Parathyroid adenoma (tissue), 2 donors: ENCODE measurements at regions not wholly inside any gene's neighbourhood (a gene's known extent, or its start where the extent isn't known, plus 50 kb on each side); places are given as distances from the start of the nearest gene placed in this dataset.

ENCODE experiments used
- H2AFZ ChIP-seq: fragments of 300-600 bp; sonication (generic); one replicate; pipeline ENCODE4 v1.7.0; 2017; ENCODE audit warnings: antibody characterized with exemption, mild to moderate bottlenecking
- H3K27ac ChIP-seq: fragments of 300-600 bp; sonication (generic); one replicate; pipeline ENCODE4 v1.7.0; 2017
- H3K27me3 ChIP-seq: fragments of 300-600 bp; sonication (generic); one replicate; pipeline ENCODE4 v1.7.0; 2017; ENCODE audit warnings: low read length; ENCODE audit not compliant: control insufficient read depth, insufficient read depth
- H3K36me3 ChIP-seq: fragments of 300-600 bp; sonication (generic); one replicate; pipeline ENCODE4 v1.7.0; 2017; ENCODE audit warnings: low read length; ENCODE audit not compliant: control insufficient read depth, insufficient read depth
- H3K4me1 ChIP-seq: fragments of 300-600 bp; sonication (generic); one replicate; pipeline ENCODE4 v1.7.0; 2017; ENCODE audit warnings: control low read depth
- H3K4me2 ChIP-seq: fragments of 300-600 bp; sonication (generic); one replicate; pipeline ENCODE4 v1.7.0; 2017; ENCODE audit warnings: low read length
- H3K4me3 ChIP-seq: fragments of 300-600 bp; sonication (generic); one replicate; pipeline ENCODE4 v1.7.0; 2017; ENCODE audit warnings: low read depth, low read length
- H3K79me2 ChIP-seq: fragments of 300-600 bp; sonication (generic); one replicate; pipeline ENCODE4 v1.7.0; 2017; ENCODE audit warnings: control low read depth
- H3K9ac ChIP-seq: fragments of 300-600 bp; sonication (generic); one replicate; pipeline ENCODE4 v1.7.0; 2017; ENCODE audit warnings: mild to moderate bottlenecking
- H3K9me3 ChIP-seq: fragments of 300-600 bp; sonication (generic); one replicate; pipeline ENCODE4 v1.7.0; 2017; ENCODE audit warnings: low read length; ENCODE audit not compliant: control insufficient read depth
- TF ChIP-seq, protein P1 (sequence below): fragments of 300-600 bp; sonication (generic); IDR thresholded peaks from one replicate; pipeline ENCODE4 v1.7.0; 2017; ENCODE audit warnings: antibody characterized with exemption, mild to moderate bottlenecking
- donor health status: primary hyperparathyroidism.

DNA sequence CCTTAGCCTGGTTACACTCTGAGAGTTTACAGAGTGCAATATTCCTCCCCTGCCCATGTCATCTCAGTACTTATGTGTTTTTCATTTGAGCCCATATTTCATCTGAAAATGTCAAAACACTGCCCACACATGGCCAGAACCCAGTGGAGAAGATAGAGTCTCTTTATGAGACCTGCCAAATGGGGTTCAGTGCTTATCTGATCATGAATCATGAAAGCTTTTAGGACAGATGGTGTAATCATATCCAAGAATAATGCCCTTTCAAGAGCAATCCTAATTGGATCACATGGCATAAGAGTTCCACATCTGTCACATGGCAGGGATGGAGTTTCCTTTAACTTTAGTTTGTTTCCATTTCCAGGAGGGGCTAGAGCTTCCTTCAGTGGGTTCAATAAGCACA is 77.2 kb upstream of the AGBL1 start:
- no peaks in the 10 kb centered on the region for H3K36me3 ChIP-seq
- no peaks in the 10 kb centered on the region for H3K9me3 ChIP-seq
- no peak overlapping the region for H2AFZ ChIP-seq
- no peak overlapping the region for H3K4me2 ChIP-seq
- H3K9ac ChIP-seq, result no peak overlapping the region
- no peaks in the 10 kb centered on the region for H3K27me3 ChIP-seq
- no peaks in the 10 kb centered on the region for H3K4me1 ChIP-seq
- H3K27ac ChIP-seq, result no peak overlapping the region
- no peaks in the 10 kb centered on the region for H3K79me2 ChIP-seq
- H3K4me3 ChIP-seq, result no peak overlapping the region
- TF ChIP-seq, protein P1, sequence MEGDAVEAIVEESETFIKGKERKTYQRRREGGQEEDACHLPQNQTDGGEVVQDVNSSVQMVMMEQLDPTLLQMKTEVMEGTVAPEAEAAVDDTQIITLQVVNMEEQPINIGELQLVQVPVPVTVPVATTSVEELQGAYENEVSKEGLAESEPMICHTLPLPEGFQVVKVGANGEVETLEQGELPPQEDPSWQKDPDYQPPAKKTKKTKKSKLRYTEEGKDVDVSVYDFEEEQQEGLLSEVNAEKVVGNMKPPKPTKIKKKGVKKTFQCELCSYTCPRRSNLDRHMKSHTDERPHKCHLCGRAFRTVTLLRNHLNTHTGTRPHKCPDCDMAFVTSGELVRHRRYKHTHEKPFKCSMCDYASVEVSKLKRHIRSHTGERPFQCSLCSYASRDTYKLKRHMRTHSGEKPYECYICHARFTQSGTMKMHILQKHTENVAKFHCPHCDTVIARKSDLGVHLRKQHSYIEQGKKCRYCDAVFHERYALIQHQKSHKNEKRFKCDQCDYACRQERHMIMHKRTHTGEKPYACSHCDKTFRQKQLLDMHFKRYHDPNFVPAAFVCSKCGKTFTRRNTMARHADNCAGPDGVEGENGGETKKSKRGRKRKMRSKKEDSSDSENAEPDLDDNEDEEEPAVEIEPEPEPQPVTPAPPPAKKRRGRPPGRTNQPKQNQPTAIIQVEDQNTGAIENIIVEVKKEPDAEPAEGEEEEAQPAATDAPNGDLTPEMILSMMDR, result no peak

DNA sequence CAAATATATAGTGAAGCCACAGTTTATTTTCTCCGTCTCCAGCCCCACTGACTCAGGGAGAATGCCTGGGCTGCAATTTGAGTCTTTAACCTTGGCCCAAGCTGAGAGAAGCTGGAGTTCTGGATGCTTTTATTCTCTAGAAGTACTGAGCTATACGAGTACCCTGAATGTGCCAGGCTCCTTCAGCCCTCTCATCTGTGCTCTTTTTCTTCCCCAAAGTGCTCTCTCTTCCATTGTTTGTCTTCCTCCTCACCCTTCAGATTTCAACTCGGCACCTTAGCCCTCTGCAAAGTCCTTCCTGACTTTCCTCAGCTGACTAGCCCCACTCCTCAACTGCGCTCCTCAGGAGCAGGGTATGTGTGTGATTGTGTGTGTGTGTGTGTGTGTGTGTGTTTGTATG is 75.6 kb upstream of the AGBL1 start:
- Histone ChIP-seq H3K27ac (no peak overlapping the region), H3K4me2 (no peak overlapping the region), H2AFZ (no peak overlapping the region), H3K4me1 (no peaks in the 10 kb centered on the region), H3K9me3 (no peaks in the 10 kb centered on the region), H3K79me2 (no peaks in the 10 kb centered on the region), H3K36me3 (no peaks in the 10 kb centered on the region), H3K27me3 (no peaks in the 10 kb centered on the region), H3K9ac (no peak overlapping the region), H3K4me3 (no peak overlapping the region)
- TF ChIP-seq, protein P1, result no peak

DNA sequence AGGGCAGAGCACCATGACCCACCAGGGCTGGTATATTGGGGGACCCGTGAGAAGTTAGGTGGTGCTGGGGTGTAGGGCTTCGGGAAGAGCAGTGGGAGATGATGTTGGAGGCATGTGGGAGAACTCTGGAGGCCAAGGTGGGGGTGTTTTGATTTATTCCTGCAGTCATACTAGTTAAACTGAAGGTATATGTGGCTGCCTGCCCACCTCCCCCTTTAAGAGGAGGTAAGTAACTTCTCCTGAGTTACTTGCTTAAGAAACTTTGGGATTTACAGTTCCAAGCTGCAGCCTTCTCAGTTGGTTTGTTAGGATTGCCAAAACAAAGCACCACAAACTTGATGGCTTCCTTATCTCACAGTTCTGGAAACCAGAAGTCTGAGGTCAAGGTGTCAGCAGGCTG is 73.1 kb upstream of the AGBL1 start:
- Histone ChIP-seq H3K27me3 (no peaks in the 10 kb centered on the region), H3K9ac (no peak overlapping the region), H2AFZ (no peak overlapping the region), H3K4me3 (no peak overlapping the region), H3K79me2 (no peaks in the 10 kb centered on the region), H3K36me3 (no peaks in the 10 kb centered on the region), H3K9me3 (no peaks in the 10 kb centered on the region), H3K4me1 (no peaks in the 10 kb centered on the region), H3K4me2 (no peak overlapping the region), H3K27ac (no peak overlapping the region)
- TF ChIP-seq, protein P1, result no peak

DNA sequence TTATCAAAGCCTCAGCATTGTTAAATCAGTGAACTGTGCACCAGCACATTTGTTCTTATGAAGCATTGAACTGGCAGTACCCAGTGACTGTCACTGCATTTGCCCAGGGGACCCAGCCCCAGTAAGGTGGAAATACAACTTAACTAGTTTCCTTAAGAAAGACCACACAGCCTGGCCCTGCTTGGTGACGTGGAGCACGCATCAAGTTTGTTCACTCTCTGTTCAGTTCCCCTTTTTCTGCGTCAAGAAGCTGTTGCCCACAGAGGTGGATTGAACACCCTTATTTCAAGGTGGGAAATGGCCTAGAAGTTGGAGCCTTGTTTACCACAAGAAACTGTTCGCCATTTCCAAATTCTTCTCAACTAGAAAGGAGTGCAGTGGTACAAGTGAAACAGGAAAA is 69.9 kb upstream of the AGBL1 start:
- Histone ChIP-seq H2AFZ (no peak overlapping the region), H3K27me3 (no peaks in the 10 kb centered on the region), H3K9me3 (no peaks in the 10 kb centered on the region), H3K4me2 (no peak overlapping the region), H3K4me1 (no peaks in the 10 kb centered on the region), H3K9ac (no peak overlapping the region), H3K4me3 (no peak overlapping the region), H3K79me2 (no peaks in the 10 kb centered on the region), H3K27ac (no peak overlapping the region), H3K36me3 (no peaks in the 10 kb centered on the region)
- TF ChIP-seq, protein P1, result no peak

DNA sequence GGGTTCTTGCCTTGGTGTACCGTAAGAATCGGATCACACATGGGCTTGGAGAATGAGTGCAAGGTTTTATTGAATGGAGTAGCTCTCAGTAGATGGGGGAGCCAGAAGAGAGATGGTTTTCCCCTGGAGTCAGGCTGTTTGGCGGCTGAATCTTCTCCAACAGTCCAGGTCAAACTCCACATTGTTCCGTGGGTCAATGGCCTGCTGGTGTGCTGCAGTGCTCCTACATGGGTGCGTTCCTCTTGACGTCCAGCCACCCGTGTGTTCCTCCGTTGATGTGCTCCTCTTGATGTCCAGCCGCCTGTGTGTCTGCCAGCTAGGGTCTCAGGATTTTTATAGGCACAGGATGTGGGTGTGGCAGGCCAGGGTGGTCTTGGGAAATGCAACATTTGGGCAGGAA is 69.3 kb upstream of the AGBL1 start:
- Histone ChIP-seq H3K27me3 (no peaks in the 10 kb centered on the region), H3K36me3 (no peaks in the 10 kb centered on the region), H3K9ac (no peak overlapping the region), H2AFZ (no peak overlapping the region), H3K4me1 (no peaks in the 10 kb centered on the region), H3K4me2 (no peak overlapping the region), H3K4me3 (no peak overlapping the region), H3K79me2 (no peaks in the 10 kb centered on the region), H3K27ac (no peak overlapping the region), H3K9me3 (no peaks in the 10 kb centered on the region)
- TF ChIP-seq, protein P1, result no peak
